GM21619 (cell line): ENCODE measurements at regions not wholly inside any gene's neighbourhood (a gene's known extent, or its start where the extent isn't known, plus 50 kb on each side); places are given as distances from the start of the nearest gene placed in this dataset.
"Not testable (repeated sequence)": the region's sequence is repeated elsewhere in the genome, so short reads cannot be mapped to it uniquely, and the experiment has no call there.

Experiments
- ATAC-seq: cut with Tn5 transposase; IDR thresholded peaks from one replicate; pipeline ENCODE4 v1.9.1; 2021; ENCODE audit not compliant: unreplicated experiment

DNA sequence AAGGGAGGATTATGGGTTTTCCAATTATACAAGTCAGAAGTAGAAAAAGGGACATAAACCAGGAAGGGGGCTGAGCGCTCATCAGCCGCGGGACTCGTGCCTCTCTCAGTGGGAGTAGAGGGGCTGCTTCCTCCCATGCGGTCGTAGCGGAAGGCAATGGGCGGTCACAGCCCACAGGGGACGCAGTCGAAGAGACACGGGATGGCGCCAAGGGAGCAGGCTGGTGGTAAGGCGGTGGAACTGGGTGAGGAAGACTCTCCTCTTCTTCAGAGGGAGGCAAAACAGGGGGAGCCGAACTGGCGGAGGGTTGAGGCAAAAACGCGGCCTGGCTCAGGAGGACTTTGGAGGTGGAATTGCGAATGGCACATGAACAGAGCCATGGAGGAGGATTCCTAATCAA is 677.7 kb downstream of the TMEM121 start:
- no peak for ATAC-seq

DNA sequence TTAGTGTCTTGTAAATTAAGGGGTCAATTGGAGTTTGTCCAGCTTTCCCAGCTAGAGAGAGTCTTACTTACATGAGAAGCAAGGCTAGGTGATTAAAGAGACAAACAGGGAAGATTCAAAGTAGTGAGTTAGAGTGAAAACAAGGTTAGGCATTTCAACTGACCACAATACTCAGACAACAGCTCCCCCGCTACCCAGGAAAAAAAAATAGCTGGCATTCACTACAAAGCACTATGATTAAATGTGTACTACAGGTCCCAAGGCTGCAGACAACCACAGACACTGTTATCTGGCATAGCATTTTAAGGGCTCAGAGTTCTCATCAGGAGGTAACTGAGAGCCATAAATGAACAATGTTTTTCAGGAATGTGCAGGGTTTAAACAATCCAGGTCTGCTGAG is 680.9 kb downstream of the TMEM121 start:
- no peak for ATAC-seq

DNA sequence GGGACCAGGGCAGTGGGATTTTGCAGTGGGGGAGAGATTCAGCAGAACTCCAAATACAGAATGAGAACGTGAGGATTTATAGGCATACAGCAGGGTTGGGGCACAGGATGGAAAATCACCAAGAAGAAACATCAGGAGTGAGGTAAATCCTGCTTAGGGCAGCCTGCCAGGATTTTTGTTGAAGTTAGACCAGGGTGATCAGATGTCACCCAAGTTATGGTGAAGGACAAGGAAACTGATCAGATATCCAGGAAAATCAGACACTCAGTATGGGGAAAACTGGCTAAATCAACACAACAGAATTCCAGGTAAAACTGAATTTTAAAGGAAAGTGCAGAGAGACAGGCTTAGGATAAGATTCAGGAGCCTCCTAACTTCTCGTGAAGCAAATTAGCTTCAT is 682.4 kb downstream of the TMEM121 start:
- ATAC-seq, result no peak

DNA sequence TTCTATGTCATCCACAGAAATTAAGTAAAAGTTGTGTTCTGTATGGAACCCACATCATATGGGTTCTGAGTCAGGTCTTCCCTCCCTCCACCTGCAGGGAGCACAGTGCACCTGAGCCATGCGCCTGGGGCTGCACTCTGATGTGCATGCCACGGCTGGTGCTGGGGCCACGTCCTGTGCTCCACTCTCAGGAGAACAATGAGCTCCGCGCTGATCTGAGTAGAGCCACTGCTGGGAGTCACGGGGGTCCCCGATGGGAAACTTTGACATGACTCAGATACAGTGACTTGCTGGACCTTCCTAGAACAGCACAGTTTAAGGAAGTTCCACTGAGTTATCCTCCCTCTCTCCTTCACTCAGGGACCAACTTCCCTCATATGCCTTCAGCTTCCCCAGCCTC is 683.4 kb downstream of the TMEM121 start:
- ATAC-seq, result no peak

DNA sequence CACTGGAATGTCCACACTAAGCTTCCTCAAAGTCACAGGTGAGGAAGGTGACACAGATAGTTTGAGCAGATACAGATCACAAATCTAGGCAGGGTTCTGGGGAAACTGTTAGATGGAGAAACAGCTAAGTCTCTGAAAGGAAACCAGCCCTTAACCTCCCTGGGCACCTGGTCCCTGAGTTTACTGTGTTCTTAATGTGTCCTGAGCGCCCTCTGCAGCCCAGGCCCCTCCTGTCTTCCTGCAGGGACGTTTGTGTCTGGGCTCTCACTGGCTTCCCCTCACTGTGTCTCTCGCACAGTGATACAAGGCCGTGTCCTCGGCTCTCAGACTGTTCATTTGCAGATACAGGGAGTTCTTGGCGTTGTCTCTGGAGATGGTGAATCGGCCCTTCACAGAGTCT is 684.3 kb downstream of the TMEM121 start:
- ATAC-seq, result no peak

DNA sequence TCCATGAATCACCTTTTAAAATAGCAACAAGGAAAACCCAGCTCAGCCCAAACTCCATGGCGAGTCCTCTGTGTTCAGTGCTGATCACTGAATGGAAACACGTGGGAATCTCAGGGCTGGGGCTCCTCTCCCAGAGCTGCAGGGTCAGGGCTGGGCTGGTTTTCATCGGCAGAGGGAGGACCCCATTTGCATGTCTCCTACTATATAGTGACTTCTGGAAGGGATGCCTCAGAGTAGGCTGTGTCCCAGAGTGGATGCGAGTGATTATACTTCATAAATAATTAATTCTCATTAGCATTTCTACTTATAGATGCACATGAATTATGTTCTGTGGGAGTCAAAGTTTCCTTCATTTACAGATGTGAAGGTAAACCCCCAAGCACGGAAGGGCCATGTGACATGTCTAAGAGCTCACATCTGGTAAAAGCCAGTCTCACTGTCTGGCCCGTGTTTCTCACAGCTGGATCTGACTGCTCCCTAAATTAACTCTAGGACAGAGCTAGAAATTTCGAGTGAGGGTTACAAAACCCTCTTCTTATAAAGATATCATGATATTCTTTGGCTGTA is 685.0 kb downstream of the TMEM121 start:
- no peak for ATAC-seq

DNA sequence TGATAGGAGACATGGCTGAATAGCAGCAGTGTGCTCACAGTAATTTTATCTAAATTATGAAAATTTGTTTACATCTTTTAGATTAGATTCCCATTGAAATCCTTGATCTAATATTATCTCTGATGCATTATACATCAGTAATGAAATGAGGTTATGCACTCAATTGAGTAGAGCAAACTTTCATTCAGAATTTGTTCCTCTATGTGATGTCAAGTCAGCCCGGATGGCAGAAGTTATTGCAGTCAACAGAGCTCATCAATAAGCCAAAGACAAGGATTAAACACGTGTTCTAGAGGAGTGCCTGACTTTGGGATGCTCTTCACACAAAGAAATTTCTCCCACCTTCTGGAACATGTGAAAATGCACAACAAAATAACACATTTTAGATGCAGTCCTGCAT is 688.8 kb downstream of the TMEM121 start:
- no peak for ATAC-seq

DNA sequence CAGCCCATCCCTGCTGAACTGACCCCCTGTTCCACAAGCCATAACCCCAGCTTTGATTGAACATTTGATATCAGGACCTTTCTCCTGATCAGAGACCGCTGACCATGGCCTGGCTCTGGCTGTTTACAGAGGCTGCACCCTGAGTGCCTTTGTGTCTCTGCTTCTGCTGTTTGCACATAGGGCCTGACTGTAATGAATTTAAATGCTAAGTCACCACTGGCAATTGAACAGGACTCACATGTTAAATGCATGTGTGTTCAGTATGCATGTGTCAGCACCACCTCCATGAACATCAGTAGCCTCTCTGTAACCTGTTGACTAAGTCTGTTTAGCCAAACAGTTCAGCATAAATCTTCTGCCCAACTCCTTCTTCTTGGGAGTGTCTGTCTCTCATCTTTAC is 690.3 kb downstream of the TMEM121 start:
- no peak for ATAC-seq

DNA sequence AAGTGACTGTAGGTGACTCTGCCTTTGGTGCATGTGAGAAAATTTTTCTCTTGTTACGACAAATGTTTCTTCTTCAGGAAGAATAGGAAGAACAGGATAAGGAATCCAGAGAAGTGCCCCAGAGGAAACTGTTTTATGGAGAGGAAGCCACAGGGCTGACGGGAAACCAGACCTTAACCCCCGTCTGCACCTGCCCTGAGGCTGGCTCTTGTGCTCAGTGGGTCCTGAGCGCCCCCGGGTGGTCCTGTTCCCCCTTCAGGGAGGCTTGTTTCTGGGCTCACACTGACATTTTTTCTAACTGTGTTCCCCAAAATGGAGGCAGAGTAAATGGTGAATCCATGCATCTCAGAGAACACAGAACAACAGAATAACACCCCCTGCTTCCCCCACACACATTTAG is 691.8 kb downstream of the TMEM121 start:
- no peak for ATAC-seq

DNA sequence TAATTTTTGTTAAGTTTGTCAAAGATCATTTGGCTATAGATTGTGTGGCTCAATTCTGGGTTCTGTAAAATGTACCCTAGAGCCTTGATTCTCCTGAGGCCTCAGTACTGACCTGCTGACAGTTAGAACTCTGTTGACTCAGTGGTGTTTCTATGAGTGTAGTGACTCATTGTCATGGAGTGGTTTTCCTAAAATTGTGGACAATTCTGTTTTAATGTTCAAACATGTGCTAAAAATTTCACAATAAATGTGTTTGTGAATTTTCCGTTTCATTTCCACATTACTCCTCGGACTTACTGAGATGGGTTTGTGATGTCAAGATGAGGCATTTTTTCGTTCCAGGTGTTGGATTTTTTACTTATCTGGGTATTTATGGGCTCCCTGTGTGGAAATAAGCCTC is 695.9 kb downstream of the TMEM121 start:
- ATAC-seq, result no peak

DNA sequence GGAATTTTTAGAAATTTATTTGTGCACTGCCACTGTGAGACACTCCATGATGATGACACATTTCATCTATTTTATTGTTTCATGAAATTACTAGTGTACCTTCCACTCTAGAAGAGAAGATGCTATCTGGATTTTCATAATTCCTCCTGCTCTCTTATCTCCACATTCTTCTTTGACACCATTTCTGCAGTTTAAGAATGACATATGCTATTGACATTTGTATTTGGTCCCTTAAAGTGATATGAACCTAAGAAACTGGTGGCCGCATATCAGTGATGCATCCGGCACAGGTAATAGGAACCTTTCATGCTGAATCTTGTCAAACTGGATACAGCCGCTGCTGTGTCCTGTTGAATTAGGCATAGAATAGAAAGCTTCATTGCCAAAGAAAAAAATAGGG is 696.3 kb downstream of the TMEM121 start:
- no peak for ATAC-seq

DNA sequence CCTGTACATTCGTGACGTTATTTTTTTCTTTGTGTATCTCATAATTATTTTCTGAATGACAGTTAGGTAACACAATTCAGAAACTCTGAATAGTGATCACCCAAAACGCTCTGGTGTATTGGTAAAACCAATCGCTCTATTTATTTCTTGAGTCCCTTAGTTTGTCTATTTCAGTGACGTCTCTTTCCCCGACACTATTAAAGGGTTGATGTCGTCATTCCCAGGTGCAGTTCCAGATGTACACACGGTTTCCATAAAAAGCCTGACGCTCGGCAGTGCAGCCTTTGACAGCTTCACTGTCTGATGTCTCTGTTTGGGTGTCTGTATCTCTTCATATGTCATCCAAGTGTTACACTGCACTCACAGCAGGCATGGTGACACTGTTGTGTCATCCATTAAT is 701.4 kb downstream of the TMEM121 start:
- no peak for ATAC-seq

DNA sequence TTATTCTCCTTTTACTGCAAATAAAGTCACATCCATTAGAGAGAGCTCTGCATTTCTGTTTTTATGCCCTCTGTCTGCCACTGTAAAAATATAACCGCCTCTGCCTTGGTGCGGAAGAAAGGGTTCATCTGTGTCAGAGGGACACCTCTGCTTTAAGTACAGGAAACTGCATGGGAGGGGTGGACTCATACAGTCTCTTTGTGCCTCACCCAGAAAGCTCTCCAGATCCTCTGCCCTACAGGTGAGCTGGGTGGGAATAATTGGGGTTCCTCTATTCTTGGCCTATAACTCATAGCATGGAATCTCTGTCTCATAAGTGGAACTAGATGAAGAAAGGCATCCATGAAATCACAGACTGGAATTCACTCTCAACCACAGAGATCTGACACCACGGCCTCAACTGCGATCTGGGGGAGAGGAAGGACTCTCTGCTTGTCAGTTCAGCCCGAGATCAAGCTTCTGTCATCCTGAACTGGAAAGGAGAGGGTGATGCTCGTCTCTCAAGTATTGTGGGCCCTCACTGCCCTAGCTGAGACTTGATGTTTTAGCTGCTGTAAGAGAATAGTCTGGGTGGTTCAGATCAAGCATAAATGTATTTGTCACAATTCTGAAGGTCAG is 702.3 kb downstream of the TMEM121 start:
- no peak for ATAC-seq

DNA sequence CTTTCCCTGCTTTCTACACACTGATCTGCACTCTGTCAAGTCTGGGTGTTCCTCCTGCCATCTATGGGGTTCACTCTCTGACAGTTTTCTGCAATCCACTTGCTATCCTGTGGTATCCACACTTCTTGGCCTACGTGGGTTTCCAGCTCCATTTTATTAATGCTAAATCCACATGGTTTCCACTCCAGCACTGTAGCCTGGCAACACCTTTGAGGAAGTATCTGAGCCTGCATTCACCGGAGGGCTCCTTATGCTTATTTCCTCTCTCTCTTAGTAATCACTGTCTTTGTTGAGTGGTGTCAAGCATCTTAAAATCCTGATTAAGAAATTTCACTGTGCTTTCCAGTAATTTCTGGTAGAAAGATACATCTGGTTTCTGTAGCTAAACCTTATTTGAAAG is 703.7 kb downstream of the TMEM121 start:
- no peak for ATAC-seq

DNA sequence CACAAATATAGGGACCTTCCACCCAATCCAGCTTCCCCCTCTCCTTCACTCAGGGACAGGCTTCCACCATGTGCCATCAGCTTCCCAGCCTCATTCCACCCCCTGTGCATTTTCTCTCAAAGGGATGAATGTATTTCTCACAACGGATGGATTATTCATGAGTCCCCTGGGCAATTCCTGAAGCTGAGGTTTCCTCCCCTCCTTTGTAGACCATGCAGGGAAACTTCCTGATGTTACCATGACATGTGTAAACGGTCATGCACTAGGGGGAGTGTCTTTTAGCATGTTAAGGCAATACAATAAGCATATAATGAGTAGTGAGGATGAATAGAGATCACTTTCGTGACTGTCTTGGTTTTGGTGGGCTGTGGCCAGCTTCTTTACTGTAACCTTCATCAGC is 706.8 kb downstream of the TMEM121 start:
- not testable (repeated sequence) for ATAC-seq

DNA sequence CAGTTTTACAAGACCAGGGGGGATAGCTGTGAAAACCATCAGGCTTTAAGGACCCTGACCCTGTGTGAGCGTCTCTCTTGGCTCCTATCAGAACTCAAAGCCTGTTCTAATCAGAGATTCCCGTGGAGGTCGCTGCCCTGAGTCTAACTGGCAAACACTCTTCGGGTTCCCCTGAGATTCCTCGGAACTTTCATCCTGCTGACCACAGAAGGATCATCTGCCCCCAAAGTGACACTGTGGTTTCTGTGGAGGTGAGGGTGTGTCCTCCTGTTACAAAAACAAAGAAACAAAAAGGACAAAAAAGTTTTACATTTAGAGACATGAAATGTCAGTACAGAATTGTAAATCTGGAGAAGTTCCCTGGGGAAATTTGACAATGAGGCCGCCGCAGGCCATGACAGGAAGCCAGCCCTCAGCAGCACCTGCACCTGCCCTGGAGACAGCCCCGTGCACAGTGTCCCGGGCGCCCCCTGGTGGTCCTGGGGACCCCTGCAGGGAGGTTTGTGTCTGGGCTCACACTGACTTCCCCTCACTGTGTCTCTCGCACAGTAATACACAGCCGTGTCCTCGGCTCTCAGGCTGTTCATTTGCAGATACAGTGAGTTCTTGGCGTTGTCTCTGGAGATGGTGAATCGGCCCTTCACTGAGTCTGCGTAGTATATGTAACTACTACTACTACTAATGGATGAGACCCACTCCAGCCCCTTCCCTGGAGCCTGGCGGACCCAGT is 708.3 kb downstream of the TMEM121 start:
- not testable (repeated sequence) for ATAC-seq

DNA sequence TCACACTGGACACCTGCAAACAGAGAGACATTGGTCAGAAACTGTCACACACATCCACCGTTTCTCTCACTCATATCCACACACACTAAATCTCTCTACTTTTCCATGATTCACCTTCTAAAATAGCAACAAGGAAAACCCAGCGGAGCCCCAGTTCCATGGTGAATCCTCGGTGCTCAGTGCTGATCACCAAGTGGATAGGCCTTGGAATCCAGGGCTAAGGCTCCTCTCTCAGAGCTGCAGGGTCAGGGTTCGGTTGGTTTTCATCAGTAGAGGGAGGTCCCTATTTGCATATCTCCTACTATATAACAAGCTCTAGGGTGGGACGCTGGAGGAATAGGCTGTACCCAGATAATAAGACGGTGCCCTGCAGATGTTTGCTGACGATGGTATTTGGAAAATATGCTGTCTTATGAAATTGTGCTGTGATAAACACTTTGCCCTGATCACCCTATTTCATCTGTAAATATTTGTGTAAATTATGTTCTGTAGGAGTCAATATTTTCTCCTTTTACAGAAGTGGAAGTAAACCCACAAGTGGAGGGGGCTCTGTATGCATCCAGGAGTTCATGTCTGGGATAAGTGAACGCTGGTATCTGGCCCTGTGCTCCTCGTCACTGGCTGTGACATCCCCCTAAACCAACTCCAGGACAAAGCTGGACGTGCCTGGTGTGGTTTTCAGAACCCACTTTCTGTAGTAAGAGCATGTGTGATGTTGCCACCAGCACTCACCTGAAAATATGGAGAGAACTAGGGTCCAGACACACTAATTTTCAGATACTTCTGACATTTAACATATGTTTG is 709.2 kb downstream of the TMEM121 start:
- ATAC-seq, result no peak

DNA sequence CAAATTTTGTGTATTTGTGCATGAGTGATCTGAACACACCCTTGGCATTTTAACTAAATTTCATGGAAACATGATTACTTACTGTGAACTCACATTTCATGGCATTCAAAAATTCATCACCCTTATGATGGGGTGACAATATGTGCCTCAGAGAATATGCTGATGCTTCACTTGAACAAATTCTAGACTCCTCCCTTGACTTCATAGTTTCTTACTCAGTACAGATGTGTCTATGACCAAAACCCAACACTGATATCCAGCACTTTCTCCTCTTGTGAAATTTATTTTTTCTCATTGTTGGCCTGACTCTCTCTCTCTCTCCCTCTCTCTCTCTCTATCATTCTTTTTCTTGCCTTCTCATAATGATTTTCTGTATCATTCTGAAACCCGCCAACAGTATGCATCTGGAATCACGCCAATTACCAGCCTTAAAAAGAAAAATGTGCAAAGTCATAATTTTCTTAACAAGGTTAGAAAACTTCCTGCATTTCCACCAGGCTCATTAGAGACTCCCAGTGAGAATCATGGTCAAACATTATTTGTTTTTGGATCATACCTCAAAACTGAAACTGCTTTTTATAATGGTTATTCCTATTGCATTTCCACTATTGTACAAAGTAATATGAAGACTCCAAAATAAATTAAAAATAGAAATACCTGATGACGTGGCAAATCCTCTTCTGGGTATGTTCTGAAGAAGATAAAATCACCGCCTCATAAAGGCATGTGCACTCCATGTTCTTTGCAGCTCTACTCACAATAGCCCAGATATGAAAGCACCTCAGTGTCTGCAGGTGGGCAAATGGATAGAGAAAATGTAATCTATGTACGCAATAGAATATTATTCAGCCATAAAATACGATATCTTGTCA is 722.2 kb downstream of the TMEM121 start:
- no peak for ATAC-seq

DNA sequence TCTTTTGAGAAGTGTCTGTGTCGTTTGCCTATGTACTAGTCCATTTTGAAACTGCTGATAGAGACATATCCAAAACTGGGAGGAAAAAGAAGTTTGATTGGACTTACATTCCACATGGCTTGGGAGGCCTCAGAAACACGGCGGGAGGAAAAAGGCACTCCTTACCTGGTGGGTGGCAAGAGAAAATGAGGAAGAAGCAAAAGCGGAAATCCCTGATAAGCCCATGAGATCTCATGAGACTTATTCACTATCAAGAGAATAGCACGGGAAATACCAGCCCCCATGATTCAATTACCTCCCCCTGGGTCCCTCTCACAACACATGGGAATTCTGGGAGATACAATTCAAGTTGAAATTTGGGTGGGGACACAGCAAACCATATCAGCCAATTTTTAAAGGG is 727.6 kb downstream of the TMEM121 start:
- not testable (repeated sequence) for ATAC-seq

DNA sequence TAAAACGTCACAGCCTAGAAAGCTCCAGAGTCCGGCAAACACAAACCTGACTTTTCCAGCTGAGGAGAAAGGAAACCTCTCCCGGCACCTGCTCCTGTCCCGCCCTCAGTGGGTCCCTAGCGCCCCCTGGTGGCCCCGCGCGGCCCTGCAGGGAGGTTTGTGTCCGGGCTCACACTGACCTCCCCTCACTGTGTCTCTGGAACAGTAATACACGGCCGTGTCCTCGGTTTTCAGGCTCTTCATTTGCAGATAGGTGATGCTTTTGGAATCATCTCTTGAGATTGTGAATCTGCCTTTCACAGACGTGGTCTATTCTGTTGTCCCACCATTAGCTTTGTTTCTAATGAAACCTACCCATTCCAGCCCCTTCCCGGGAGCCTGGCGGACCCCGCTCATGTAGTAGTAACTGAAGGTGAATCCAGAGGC is 731.2 kb downstream of the TMEM121 start:
- ATAC-seq, result not testable (repeated sequence)
